ENCODE measurements at regions not wholly inside any gene's neighbourhood (a gene's known extent, or its start where the extent isn't known, plus 50 kb on each side); places are given as distances from the start of the nearest gene placed in this dataset.

DNA sequence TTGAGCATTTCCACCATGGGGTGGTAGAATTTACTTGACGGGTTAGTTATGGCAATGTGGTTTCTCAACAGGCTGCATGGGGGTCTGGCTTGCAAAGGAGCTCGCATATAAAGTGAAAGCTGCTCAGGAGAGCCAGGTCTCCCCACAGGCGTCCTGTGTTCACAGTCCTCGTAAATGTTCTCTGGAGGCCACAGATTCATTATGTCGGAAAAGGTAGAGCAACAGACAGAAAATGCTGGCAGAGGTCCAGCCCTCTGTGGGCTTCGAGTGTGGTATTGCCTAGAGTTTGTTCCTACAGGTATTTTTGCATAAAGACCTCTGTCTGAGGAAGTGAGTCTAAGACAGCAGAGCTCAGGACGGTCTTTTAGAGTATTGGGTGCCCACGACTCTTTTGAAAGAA, 96.4 kb downstream of the CDCA7 start:
- TF ChIP-seq, protein P1, sequence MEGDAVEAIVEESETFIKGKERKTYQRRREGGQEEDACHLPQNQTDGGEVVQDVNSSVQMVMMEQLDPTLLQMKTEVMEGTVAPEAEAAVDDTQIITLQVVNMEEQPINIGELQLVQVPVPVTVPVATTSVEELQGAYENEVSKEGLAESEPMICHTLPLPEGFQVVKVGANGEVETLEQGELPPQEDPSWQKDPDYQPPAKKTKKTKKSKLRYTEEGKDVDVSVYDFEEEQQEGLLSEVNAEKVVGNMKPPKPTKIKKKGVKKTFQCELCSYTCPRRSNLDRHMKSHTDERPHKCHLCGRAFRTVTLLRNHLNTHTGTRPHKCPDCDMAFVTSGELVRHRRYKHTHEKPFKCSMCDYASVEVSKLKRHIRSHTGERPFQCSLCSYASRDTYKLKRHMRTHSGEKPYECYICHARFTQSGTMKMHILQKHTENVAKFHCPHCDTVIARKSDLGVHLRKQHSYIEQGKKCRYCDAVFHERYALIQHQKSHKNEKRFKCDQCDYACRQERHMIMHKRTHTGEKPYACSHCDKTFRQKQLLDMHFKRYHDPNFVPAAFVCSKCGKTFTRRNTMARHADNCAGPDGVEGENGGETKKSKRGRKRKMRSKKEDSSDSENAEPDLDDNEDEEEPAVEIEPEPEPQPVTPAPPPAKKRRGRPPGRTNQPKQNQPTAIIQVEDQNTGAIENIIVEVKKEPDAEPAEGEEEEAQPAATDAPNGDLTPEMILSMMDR (IDR thresholded peaks at IDR 0.05), result no peak
- no peak for TF ChIP-seq EZH2phosphoT487 (IDR thresholded peaks at IDR 0.05)
- no peak for TF ChIP-seq EZH2 (IDR thresholded peaks at IDR 0.05)

All from neural progenitor cell (in vitro differentiated cells).